Hepatocyte (in vitro differentiated cells): ENCODE measurements at regions not wholly inside any gene's neighbourhood (a gene's known extent, or its start where the extent isn't known, plus 50 kb on each side); places are given as distances from the start of the nearest gene placed in this dataset.

Experiments
- DNase-seq: peaks from one replicate; pipeline ENCODE4 v3.0.0-alpha.2; 2016; ENCODE audit warnings: low spot score
- H2AFZ ChIP-seq: fragments of 200-600 bp; sonication (generic); 2 replicates; pipeline ENCODE4 v1.6.0; 2016; ENCODE audit warnings: antibody characterized with exemption, mild to moderate bottlenecking
- H3K27ac ChIP-seq: fragments of 200-600 bp; sonication (generic); 2 replicates; pipeline ENCODE4 v1.5.1; 2016; ENCODE audit warnings: mild to moderate bottlenecking
- H3K27me3 ChIP-seq: fragments of 200-600 bp; sonication (generic); 2 replicates; pipeline ENCODE4 v1.6.1; 2016
- H3K36me3 ChIP-seq: fragments of 200-600 bp; sonication (generic); replicated peaks from 2 replicates; pipeline ENCODE4 v1.5.1; 2016; ENCODE audit warnings: low read depth; ENCODE audit not compliant: insufficient read depth
- H3K4me1 ChIP-seq: fragments of 200-600 bp; sonication (generic); 2 replicates; pipeline ENCODE4 v1.5.1; 2016; ENCODE audit warnings: mild to moderate bottlenecking, moderate library complexity; ENCODE audit not compliant: insufficient read depth
- H3K4me2 ChIP-seq: fragments of 200-600 bp; sonication (generic); 2 replicates; pipeline ENCODE4 v1.6.0; 2016
- H3K4me3 ChIP-seq: fragments of 200-600 bp; sonication (generic); 2 replicates; pipeline ENCODE4 v1.5.1; 2016; ENCODE audit warnings: mild to moderate bottlenecking
- H3K79me2 ChIP-seq: fragments of 200-600 bp; sonication (generic); 2 replicates; pipeline ENCODE4 v1.6.0; 2017; ENCODE audit warnings: mild to moderate bottlenecking
- H3K9me2 ChIP-seq: fragments of 200-600 bp; sonication (generic); replicated peaks from 2 replicates; pipeline ENCODE4 v1.6.0; 2017; ENCODE audit warnings: mild to moderate bottlenecking; ENCODE audit not compliant: insufficient read depth
- H3K9me3 ChIP-seq: fragments of 200-600 bp; sonication (generic); 2 replicates; pipeline ENCODE4 v1.5.1; 2016; ENCODE audit warnings: low read depth, mild to moderate bottlenecking
- H4K20me1 ChIP-seq: fragments of 200-600 bp; sonication (generic); 2 replicates; pipeline ENCODE4 v1.6.0; 2016; ENCODE audit warnings: mild to moderate bottlenecking; ENCODE audit not compliant: insufficient read depth, poor library complexity, severe bottlenecking
- CTCF ChIP-seq: fragments of 200-600 bp; sonication (generic); IDR thresholded peaks from 2 replicates; pipeline ENCODE4 v1.5.1; 2016; ENCODE audit warnings: antibody characterized with exemption, mild to moderate bottlenecking; ENCODE audit not compliant: poor library complexity
- EZH2 ChIP-seq: fragments of 200-600 bp; sonication (generic); IDR thresholded peaks from 2 replicates; pipeline ENCODE4 v1.6.1; 2016; ENCODE audit warnings: antibody characterized with exemption, mild to moderate bottlenecking, borderline replicate concordance
- EZH2phosphoT487 ChIP-seq: fragments of 200-600 bp; sonication (generic); IDR thresholded peaks from one replicate; pipeline ENCODE4 v1.6.1; 2018; ENCODE audit warnings: antibody characterized with exemption, mild to moderate bottlenecking, low read depth, moderate library complexity; ENCODE audit not compliant: unreplicated experiment, severe bottlenecking
- WGBS: methylation state at CpG from one replicate; pipeline ENCODE4 v1.1.6; 2016; ENCODE audit warnings: low lambda C conversion rate; ENCODE audit errors: missing lambda C conversion rate; 5-methylcytosine and 5-hydroxymethylcytosine counted together

- no peaks in the 10 kb centered on the region for H4K20me1 ChIP-seq
- no peak overlapping the region for H3K4me2 ChIP-seq
- no peaks in the 10 kb centered on the region for H3K27me3 ChIP-seq
- H3K4me3 ChIP-seq: no peak overlapping the region
- H3K36me3 ChIP-seq: no peaks in the 10 kb centered on the region
- no peaks in the 10 kb centered on the region for H3K4me1 ChIP-seq
- no peaks in the 10 kb centered on the region for H3K79me2 ChIP-seq
- H3K9me2 ChIP-seq: no peaks in the 10 kb centered on the region
- no peaks in the 10 kb centered on the region for H3K9me3 ChIP-seq
- TF ChIP-seq CTCF: no peak
- no peak for TF ChIP-seq EZH2
- TF ChIP-seq EZH2phosphoT487: no peak
- 94% methylated on average over 15 of the region's 15 CpGs for WGBS
- H3K27ac ChIP-seq: no peak overlapping the region
- H2AFZ ChIP-seq: no peak overlapping the region
- DNase-seq: no peak
Observed at GRCh38 chr11:71138737-71139425, 113.5 kb downstream of the SHANK2 start.

DNA sequence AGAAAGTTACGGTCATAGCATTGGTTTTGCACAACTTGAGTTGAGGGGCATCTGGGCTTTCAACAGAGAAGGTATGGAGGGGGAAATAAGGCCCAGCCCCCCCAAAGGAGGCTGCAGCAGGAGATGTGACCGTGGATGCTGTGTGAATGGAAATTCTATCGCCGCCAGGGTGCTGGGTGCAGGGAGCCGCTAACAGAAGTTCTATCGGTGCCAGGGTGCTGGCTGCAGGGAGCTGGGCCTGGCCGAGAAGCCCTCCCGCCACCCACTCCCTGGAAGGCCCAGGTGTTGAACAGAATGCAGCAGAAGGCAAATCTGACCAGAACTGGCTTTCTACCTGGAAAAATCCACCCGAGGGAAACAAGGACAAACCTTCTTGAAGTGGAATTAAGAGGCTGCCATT is 115.0 kb downstream of the SHANK2 start:
- no peak for TF ChIP-seq EZH2
- TF ChIP-seq CTCF: no peak
- no peak for TF ChIP-seq EZH2phosphoT487
- no peaks in the 10 kb centered on the region for H3K9me2 ChIP-seq
- no peaks in the 10 kb centered on the region for H4K20me1 ChIP-seq
- H3K27me3 ChIP-seq: no peaks in the 10 kb centered on the region
- no peaks in the 10 kb centered on the region for H3K79me2 ChIP-seq
- no peak overlapping the region for H3K4me3 ChIP-seq
- no peak overlapping the region for H2AFZ ChIP-seq
- no peaks in the 10 kb centered on the region for H3K4me1 ChIP-seq
- H3K36me3 ChIP-seq: no peaks in the 10 kb centered on the region
- no peak for DNase-seq
- H3K9me3 ChIP-seq: no peaks in the 10 kb centered on the region
- no peak overlapping the region for H3K27ac ChIP-seq
- no peak overlapping the region for H3K4me2 ChIP-seq
- WGBS: 94% methylated on average over 9 of the region's 9 CpGs

GRCh38 chr11:71136095-71136845 is 116.1 kb downstream of the SHANK2 start:
- H3K4me3 ChIP-seq: no peak overlapping the region
- TF ChIP-seq EZH2 (no peak), CTCF (no peak), EZH2phosphoT487 (no peak)

More at GRCh38 chr11:71136095-71136845, 116.1 kb downstream of the SHANK2 start:
- H3K9me3 ChIP-seq: no peaks in the 10 kb centered on the region
- H3K79me2 ChIP-seq: no peaks in the 10 kb centered on the region
- no peaks in the 10 kb centered on the region for H3K4me1 ChIP-seq
- 92% methylated on average over 7 of the region's 7 CpGs for WGBS
- H3K27ac ChIP-seq: no peak overlapping the region
- no peak overlapping the region for H3K4me2 ChIP-seq
- H4K20me1 ChIP-seq: no peaks in the 10 kb centered on the region
- H3K36me3 ChIP-seq: no peaks in the 10 kb centered on the region
- no peak overlapping the region for H2AFZ ChIP-seq
- no peak for DNase-seq
- no peaks in the 10 kb centered on the region for H3K27me3 ChIP-seq
- no peaks in the 10 kb centered on the region for H3K9me2 ChIP-seq
